Large intestine (tissue), 3 donors: ENCODE measurements at regions not wholly inside any gene's neighbourhood (a gene's known extent, or its start where the extent isn't known, plus 50 kb on each side); places are given as distances from the start of the nearest gene placed in this dataset.
"Not testable (repeated sequence)": the region's sequence is repeated elsewhere in the genome, so short reads cannot be mapped to it uniquely, and the experiment has no call there.

ENCODE experiments used
- DNase-seq, 2 donors: peaks; one replicate each; pipeline versions ENCODE4 v3.0.0 to v3.0.0-alpha.2; 2013
- H3K27ac ChIP-seq: one replicate; pipeline ENCODE4 v1.5.1; 2013; ENCODE audit warnings: low read length
- H3K27me3 ChIP-seq: 2 replicates; pipeline ENCODE4 v1.6.1; 2013; ENCODE audit warnings: low read length; ENCODE audit not compliant: control insufficient read depth, insufficient read depth
- H3K36me3 ChIP-seq: 2 replicates; pipeline ENCODE4 v1.6.1; 2013; ENCODE audit warnings: low read length; ENCODE audit not compliant: control insufficient read depth, insufficient read depth
- H3K4me1 ChIP-seq: one replicate; pipeline ENCODE4 v1.6.1; 2013; ENCODE audit warnings: low read length; ENCODE audit not compliant: control insufficient read depth, insufficient read depth
- H3K4me3 ChIP-seq: one replicate; pipeline ENCODE4 v1.5.1; 2013; ENCODE audit warnings: low read length
- H3K9me3 ChIP-seq: one replicate; pipeline ENCODE4 v1.6.1; 2013; ENCODE audit warnings: mild to moderate bottlenecking, low read depth, low read length, moderate library complexity; ENCODE audit not compliant: control insufficient read depth
- WGBS: methylation state at CpG from one replicate; pipeline ENCODE4 v1.1.5; 2013; ENCODE audit warnings: low lambda C conversion rate; ENCODE audit not compliant: insufficient coverage; 5-methylcytosine and 5-hydroxymethylcytosine counted together

DNA sequence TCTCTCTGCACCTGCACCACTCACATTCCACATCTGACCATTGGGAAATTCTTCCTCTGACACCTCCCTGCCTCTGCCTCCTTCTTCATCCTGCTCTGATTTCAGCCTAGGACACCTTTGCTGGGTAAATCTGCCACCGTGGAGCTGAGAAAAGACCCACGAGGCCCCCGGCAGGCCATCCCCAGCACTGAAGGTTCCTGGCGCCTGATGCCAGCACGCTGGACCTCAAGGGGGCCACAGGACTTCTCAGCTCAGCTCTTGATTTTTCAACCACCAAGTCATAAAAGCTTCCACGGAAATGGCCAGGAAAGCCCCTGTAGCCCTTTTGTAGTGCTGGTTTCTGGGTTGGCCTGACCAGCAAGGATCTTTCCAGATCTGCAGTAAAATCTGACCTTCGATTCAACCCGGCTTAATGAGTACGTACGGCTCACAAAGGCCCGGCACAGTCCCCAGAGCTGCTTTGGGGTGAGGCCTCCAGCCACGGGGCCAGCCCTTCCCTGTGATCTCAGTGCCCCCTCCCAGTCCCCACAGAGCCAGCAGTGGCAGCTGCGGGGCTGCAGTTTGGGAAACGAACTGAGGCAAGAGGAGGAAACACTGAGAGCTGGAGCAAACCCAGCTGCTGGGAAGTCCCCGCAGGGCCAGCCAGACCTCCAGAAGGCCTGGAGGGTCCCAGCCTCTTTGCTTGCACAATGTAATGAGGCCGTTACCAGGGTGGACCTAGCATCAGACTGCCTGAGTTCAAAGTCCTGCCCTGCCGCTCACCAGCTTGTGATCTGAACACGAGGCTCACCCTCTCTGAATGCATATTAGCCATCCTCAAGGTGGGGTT is 157.5 kb downstream of the BMP7 start:
- H3K27me3 ChIP-seq: no peaks in the 10 kb centered on the region
- peak; percentile 65 to 77 for DNase-seq
- H3K36me3 ChIP-seq: no peaks in the 10 kb centered on the region
- no peaks in the 10 kb centered on the region for H3K9me3 ChIP-seq
- H3K4me1 ChIP-seq: peaks cover 8% of the 10 kb centered on the region
- no peak overlapping the region for H3K4me3 ChIP-seq
- no CpG with 5 or more reads among the region's 18 CpGs for WGBS
- peak overlapping the region; percentile 26 for H3K27ac ChIP-seq

DNA sequence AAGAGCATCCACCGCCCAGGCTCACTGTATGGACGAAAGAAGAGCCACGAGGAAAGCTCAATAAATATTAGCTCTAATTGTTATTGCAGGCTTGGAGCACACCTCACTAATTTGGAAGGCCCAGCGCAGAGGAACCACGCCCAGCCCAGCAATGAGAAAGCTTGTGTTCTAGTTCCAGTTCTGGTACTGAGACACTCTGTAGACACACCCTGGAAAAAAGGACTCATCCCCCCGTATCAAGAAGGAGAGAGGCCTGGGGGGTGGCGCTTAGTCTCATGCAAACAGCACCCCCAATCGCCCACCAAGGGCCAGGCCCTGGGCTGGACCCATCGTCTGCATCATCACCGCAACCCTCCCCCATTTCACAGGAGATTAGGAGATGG is 156.9 kb downstream of the BMP7 start:
- no peak for DNase-seq
- H3K36me3 ChIP-seq: no peaks in the 10 kb centered on the region
- no peaks in the 10 kb centered on the region for H3K9me3 ChIP-seq
- peaks cover 8% of the 10 kb centered on the region for H3K4me1 ChIP-seq
- WGBS: no CpG with 5 or more reads among the region's 10 CpGs
- H3K27ac ChIP-seq: no peak overlapping the region
- H3K4me3 ChIP-seq: no peak overlapping the region
- H3K27me3 ChIP-seq: no peaks in the 10 kb centered on the region

DNA sequence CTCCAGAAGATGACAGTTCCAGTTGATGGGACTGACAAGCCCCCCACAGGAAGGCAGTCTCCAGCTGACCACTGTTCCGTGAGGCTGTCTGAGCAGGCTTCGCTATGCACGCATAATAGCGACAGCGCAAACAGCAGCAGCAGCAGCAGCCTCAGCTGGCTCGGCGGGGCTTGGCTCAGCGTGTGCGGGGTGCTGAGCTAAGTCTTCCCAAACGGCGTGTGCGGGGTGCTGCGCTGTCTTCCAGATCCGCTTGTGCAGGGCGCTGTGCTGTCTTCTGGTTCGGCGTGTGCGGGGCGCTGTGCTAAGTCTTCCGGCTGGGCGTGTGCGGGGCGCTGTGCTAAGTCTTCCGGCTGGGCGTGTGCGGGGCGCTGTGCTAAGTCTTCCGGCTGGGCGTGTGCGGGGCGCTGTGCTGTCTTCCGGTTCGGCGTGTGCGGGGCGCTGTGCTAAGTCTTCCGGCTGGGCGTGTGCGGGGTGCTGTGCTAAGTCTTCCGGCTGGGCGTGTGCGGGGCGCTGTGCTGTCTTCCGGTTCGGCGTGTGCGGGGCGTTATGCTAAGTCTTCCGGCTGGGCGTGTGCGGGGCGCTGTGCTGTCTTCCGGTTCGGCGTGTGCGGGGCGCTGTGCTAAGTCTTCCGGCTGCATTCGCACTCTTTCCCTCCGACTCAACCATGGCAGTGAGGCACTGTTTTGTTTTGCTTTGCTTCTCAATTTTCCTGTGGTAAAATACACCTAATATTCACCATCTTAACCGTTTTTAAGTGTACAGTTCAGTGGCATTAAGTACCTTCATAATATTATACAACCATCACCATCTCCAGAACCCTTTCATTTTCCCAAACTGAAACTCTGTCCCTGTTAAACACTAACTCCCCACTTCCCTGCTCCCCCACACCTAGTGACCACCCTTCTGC is 156.1 kb downstream of the BMP7 start:
- H3K4me1 ChIP-seq, H3K9me3 ChIP-seq, H3K27ac ChIP-seq, H3K27me3 ChIP-seq, DNase-seq, H3K4me3 ChIP-seq, H3K36me3 ChIP-seq: not testable (repeated sequence)
- WGBS: 96% methylated on average over 5 of the region's 61 CpGs

DNA sequence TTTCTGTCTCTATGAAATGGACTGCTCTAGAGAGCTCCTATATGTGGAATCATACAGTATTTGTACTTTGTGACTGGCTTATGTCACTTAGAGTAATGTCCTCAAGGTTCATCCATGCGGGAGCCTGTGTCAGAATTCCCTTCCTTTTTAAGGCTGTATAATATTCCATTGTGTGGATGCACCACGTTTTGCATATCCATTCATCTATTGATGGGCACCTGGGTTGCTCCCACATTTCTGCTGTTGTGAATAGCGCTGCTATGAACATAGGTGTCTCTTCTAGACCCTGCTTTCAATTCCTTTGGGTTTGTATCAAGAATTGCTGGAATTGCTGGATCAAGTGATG is 155.4 kb downstream of the BMP7 start:
- Histone ChIP-seq H3K27ac (no peak overlapping the region), H3K27me3 (no peaks in the 10 kb centered on the region), H3K4me1 (peaks cover 8% of the 10 kb centered on the region), H3K36me3 (no peaks in the 10 kb centered on the region), H3K4me3 (no peak overlapping the region), H3K9me3 (no peaks in the 10 kb centered on the region)
- DNase-seq: no peak
- WGBS: no CpG with 5 or more reads among the region's 3 CpGs

DNA sequence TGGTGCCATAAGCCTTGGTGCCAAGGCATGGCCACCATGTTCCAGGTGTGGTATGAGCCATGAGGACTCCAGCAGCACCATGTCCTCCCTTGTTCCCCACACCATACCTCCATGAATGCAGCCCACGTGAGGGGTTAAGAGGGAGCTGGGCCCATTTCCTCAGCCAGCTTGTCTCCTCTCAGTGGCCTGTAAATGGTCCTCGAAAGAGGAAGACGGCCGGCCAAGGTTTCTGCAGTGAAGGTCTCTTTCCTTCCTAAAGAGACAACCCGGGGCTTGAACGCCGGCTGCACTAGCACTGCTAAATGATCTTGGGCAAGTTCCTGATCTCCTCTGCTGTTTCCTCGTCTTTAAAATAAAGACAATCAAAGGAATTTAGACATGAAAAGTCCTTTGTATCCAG is 154.0 kb downstream of the BMP7 start:
- H3K9me3 ChIP-seq: no peaks in the 10 kb centered on the region
- H3K27me3 ChIP-seq: no peaks in the 10 kb centered on the region
- H3K36me3 ChIP-seq: no peaks in the 10 kb centered on the region
- peaks cover 8% of the 10 kb centered on the region for H3K4me1 ChIP-seq
- no peak for DNase-seq
- H3K27ac ChIP-seq: no peak overlapping the region
- WGBS: no CpG with 5 or more reads among the region's 8 CpGs
- H3K4me3 ChIP-seq: no peak overlapping the region

DNA sequence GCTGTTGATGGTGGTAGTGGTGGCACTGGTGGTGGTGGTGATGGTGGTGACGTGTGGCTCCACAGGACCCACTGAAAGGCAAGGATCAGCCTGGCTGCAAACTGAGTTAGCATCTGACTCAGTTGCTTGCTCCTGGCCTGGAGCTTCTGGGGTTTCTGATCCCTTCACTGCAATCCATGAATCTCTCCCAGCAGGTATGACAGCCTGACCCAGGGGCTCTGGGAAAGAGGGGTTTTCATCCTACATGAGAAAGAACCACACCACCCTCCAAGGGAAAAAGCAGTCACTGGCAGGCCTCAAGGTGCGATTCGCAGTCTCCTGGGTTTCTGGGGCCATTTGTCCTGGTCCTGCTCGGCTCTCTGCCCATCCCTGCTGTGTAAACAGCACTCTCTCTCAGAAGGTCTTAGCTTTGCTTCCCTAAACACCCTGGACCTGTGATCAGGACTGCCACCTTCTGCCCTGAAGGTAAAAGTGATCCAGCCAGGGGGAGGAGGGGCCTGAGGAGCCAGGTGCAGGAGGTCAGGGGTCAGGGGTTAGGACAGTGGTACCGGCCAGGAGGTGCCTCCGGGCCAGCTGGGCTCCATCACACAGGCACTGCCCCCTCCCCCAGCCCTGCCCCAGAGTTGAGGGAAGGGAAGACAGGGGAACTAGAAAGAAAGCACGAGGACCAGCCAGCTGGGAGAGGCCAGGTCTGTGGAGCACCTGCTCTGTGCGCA is 152.0 kb downstream of the BMP7 start:
- no peak overlapping the region for H3K4me3 ChIP-seq
- no peaks in the 10 kb centered on the region for H3K27me3 ChIP-seq
- peaks cover under 1% of the 10 kb centered on the region for H3K4me1 ChIP-seq
- DNase-seq: no peak
- H3K27ac ChIP-seq: no peak overlapping the region
- no CpG with 5 or more reads among the region's 8 CpGs for WGBS
- no peaks in the 10 kb centered on the region for H3K9me3 ChIP-seq
- no peaks in the 10 kb centered on the region for H3K36me3 ChIP-seq

DNA sequence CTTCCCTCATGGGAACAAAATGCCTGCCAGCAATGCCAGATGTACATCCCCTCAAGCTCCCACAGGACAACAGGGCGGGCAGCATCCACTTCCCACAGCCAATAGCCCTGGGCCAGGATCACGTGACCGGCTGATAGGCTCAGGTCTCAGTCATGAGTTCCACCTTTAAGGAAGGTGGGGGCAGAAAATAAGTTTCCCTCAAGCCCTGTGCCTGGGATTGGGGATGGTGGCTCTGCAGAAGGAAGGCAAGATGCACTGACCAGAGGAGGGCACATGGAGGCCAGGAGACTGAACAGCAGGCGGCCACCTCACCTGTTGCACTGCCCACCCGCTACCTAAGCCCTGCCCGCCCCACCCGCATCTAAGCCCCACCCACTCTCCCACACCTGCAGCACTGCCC is 149.1 kb downstream of the BMP7 start:
- H3K9me3 ChIP-seq: no peaks in the 10 kb centered on the region
- no peak overlapping the region for H3K4me3 ChIP-seq
- H3K36me3 ChIP-seq: no peaks in the 10 kb centered on the region
- DNase-seq: no peak
- no CpG with 5 or more reads among the region's 7 CpGs for WGBS
- no peak overlapping the region for H3K27ac ChIP-seq
- no peaks in the 10 kb centered on the region for H3K4me1 ChIP-seq
- no peaks in the 10 kb centered on the region for H3K27me3 ChIP-seq

DNA sequence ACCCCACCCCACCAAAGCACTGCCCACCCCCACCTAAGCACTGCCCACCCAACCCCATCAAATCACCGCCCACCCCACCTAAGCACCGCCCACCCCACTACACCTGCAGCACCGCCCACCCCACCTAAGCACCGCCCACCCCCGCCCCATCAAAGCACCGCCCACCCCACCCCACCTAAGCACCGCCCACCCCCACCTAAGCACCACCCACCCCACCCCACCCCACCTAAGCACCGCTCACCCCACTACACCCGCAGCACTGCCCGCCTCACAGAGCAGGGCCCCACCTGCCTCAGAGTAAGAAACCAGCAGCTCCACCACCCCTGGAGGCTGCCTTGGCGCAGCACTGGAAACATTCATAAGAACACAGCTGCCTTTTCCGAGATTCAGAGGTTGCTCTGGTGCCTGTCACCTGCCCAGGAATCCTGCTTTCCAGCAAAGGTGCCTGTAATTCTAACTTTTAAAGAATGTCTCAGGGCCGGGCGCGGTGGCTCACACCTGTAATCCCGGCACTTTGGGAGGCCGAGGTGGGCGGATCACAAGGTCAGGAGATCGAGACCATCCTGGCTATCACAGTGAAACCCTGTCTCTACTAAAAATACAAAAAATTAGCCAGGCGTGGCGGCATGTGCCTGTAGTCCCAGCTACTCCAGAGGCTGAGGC is 148.2 kb downstream of the BMP7 start:
- H3K4me1 ChIP-seq: no peaks in the 10 kb centered on the region
- H3K27me3 ChIP-seq: peaks cover under 1% of the 10 kb centered on the region
- WGBS: no CpG with 5 or more reads among the region's 21 CpGs
- H3K36me3 ChIP-seq: no peaks in the 10 kb centered on the region
- no peak overlapping the region for H3K4me3 ChIP-seq
- no peak for DNase-seq
- H3K9me3 ChIP-seq: no peaks in the 10 kb centered on the region
- H3K27ac ChIP-seq: no peak overlapping the region
